Stimulated activated naive CD4-positive, alpha-beta T cell treated with Interleukin-2 at 50 U/mL for 16 hours (primary cell): ENCODE measurements at regions not wholly inside any gene's neighbourhood (a gene's known extent, or its start where the extent isn't known, plus 50 kb on each side); places are given as distances from the start of the nearest gene placed in this dataset.

Source experiments
- DNase-seq: peaks from one replicate; lab custom pipeline; 2025; lab: John Stamatoyannopoulos, UW

DNA sequence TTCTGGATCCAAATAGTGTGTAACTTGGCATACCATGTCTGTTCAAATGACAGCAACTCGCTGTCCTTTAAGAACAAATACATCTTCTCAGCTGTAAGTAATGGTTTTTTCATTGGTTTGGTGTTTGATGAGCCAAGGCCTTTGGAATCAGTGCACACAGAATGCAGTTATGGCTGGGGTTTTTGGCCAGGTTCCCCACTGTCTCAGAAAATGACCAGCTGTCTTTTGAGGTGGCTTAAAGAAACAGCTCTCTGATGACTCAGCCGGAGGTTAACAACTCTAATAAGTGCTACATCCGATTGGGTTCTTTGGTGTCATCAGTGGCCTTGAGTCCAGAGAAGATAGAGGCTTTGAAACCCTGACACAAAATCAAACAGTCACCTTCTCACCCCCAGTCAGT is 688.4 kb downstream of the REEP3 start:
- no peak for DNase-seq

DNA sequence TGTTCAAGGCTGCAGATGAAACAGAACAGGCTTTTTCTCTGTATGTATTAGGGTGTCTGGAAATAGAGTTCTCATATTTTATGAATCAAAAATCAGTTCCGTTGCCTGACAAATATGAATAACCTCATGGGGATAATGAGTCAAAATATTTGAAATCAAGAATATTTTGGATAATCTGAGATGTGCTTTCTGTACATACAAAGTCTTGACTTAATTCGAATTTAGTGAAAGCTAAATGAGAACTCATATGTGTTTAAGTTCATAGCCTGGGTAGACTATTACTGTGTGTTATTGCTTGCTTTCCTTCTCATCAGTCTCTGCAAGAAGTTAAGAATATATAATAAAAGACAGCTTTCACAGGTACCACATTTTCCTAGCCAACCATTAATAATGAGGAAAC is 689.0 kb downstream of the REEP3 start:
- DNase-seq: no peak

DNA sequence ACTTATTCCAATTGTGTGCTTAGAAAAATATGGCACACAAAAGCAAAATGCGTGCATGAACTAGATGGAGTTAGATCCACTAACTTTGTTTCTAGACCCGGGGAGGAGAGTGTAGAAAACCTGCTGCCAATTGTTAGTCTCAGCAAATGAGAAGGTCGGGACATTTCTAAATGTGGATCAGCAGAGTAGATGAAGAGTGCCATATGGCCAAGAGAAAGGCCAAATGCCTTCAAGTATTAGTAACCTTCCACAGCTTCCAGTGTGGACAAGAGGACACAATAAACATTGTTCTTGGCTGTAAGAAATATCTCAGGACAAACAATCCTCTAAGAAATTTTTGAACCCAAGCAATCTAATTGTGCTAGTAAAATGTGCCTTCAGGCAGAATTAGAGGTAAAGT is 690.3 kb downstream of the REEP3 start:
- no peak for DNase-seq

DNA sequence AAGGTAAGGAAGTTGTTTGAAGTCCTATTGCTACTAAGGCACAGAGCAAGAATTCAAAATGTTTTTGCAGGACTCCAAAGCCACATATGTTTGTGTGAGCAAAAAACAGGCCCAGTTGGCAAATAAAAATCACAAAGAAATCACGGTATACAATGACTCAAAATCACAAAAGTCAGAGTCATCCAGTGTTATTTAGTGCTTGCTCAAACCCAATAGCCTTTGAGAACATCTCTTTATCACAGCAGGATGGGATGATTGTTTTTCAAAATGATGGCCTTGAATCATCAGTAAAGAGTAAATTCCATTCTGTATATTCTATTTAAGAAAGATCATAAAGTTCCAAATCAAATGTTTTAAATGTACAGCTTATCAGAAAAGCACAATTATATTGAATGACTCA is 693.9 kb downstream of the REEP3 start:
- no peak for DNase-seq

DNA sequence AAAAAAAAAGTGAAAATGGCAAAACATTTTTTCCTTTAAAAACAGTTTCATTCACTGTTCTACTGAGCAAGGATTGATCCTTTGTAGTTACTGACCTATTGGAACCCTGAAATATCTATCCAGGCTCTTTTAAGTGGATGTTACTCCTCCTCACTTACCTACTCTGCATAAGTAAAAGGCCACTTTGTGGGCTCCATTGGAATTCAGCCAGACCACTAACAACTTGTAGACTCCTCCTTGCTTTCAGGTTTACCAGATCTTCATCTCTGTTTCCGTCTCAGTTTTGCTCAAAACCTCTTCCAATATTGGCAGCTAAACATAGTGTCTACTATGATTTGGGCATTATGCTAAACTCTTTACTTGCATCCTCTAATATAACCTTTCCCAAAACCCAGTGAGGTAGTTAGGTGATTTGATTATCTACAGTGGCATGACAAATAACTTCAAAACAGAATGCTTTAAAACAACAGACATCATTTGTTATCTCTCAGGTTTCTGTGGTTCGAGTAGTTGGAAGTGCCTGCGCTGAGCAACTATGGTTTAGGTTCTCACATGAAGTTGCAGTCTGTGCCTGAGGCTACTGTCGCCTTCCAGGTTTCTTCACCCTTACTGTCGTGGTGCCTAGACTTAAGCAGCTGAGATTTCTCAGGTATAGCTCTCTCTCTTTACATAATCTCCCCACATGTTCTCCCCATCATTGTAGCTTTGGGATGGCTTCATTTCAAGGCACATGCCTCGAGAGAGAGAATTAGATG is 698.2 kb downstream of the REEP3 start:
- no peak for DNase-seq

DNA sequence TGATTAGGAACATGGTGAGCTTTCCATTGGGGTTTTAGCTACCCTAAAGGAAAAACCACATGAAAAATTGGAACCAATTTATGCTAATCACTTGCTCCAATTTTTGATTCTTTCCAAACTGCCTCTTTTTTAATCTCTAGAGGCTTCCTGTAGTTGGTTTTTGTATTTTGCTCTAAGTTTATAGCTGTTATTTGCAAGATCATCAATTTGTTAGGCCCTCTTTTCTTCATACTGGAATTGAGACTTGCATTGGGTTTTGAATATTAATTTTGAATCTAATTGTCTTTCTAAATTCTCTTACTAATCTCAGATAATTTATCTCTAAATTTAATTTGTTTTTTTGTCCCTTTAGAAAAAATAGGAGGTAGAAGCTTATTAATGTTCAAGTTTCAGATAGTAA is 713.3 kb downstream of the REEP3 start:
- DNase-seq: no peak

DNA sequence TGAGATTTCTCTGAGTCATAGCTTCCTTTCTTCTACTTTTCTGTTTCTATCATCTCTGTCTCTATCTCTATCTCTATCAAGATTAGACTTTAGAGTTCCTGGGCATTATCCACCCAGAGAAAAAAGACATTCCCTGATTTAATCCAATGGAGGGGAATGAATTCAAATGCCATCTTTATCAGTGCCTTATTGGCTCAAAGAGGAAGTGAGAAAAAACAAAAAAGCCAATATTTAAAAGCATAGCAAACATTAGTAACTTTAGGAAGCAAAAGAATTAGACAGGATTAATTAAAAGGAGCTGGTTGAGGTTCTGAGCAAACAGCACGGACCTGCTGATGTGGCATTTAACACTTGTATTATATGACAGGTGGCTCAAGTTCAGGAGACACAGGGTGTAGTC is 736.5 kb downstream of the REEP3 start:
- no peak for DNase-seq

DNA sequence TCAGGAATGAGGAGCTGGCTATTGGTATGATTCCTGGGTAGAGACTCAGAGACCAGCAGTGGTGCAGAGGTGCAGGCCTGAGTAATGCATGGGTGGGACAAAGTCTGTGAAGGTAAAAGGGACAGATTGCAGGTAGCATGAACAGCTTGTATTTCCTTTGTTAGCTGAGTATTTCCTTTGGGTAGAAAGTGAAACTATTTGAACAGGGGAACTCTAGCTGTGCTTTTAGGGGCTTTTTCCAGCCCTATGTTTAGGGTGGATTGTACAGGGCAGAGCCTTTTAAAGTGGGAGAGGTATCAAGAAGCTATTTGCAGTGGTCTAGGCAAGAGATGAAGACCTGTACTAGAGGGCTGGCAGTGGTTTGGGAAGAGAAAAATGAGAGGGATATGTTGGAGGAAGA is 739.9 kb downstream of the REEP3 start:
- no peak for DNase-seq

DNA sequence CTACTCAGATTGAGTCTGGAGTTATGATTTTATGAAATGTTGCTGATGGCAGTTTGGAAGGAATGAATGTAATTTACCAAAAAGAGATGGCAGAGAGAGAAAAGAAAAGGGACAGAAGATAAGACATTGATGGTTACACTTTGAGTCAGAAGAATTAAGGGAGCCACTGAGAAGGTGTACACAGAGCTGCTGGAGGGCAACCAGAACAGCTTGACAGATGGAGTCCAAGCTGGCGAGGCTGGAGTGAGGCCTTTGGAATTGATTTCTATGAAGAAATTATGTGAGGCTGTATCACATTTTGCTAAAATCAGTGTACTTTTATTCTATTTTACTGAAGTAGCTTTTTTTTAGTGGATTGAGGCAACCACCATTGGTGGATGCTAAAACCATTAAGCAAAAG is 740.5 kb downstream of the REEP3 start:
- DNase-seq: no peak

DNA sequence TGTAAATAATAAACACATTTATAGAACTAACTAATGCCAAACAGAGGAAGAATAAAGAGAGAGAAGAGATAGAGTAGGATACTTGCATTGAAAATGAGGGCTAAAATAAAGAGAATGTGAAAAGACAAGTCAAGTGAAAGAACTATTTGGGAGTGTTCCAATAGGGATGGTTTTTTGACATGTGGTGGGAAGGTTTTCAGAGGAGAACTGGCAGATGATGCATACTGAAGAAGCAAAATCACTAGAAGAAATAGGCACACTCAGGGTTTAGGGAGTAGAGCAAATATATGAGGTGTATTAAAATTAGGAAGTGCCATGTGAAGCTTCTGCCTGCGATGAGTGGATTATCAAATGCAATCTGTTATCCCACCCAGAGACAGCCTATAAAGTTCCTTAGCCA is 744.8 kb downstream of the REEP3 start:
- no peak for DNase-seq

DNA sequence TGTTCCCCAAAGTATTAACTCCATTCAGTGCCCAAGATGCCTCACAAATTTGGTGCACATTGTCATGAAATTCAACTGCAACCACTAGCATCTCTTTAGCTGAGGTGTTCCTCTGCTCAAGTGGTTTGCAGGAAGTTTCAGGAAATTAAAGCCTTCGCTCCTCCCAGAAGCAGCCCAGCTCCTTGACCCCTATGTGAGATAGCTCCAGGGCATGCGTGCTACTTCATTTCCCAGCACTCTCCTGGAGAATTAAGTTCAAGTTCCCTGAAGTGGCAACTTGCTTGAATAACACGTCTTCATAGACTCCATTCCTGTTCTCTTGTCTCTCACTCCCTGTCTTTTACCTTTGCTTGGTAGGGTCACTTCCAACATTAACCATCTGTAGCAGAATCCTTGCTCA is 750.3 kb downstream of the REEP3 start:
- DNase-seq: no peak

DNA sequence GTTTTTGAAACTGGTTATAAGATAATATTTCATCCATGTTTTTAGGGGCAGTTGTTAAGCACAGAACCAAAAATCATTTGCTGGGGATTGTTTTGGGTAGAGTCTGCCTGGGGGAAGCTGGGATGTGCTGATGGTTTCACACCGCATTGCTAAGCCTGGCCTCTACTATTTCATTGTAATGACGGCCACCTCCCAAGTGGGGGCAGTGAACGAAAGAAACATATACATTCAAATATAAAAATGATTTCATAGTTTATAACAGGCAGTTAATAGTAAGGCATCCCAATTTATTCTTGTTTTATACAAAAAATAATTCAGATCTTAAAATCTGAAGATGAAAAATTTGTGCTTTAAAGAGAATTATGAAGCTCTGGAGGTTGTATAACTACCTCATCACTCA is 750.8 kb downstream of the REEP3 start:
- DNase-seq: no peak

DNA sequence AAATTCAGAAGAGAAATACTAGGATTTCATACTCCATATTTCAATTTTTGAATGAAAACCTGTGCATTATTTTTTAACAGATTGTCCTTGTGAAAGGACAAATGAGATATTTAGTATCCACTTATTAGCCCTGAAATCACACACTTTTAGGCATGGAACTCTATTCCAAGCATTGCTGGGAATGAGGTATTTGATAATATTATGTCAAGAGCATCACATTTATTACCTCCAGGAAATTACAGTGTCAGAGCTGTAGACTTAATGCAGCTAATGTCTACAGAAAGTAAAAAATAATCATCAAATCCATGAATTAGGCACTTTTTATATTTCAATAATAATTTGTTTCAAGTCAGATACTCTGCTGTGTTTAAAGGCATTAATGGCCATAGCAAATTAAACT is 753.8 kb downstream of the REEP3 start:
- DNase-seq: no peak

DNA sequence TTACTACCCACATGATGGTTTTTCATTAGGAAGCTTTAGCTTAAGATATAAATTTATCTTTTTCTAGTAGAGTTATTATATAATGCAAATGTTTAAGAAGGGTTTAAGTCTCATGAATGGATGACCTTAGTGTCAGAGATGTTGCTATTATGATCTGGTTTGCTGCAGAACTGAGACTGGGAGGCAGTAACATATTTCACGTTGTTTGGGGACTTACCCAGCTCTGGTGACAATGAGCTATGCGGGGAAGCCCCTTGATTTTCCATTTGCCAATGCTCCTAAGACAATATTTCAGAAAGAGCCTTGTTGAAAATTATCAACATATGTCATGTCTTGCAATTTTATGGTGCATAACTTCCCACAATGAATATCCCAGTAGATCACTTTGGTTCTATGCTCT is 754.6 kb downstream of the REEP3 start:
- no peak for DNase-seq

DNA sequence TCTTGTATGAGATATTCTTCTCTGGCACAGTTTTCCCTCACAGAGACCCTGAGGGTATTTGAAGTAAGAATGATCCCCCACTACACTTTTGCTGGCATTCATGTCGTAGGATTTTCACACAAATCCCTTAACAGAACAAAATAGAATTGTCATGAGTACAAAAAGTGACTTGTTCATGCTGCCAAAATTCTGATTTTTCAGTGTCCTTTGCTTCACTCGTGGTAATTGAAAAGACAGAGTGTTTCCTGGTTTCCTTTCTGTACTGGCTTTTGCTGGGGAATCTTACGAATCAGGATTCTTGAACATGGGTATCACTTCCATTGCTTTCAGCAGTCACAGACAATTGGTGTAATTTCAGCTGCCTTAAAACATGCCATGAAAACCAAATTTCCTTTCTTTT is 756.3 kb downstream of the REEP3 start:
- DNase-seq: no peak

DNA sequence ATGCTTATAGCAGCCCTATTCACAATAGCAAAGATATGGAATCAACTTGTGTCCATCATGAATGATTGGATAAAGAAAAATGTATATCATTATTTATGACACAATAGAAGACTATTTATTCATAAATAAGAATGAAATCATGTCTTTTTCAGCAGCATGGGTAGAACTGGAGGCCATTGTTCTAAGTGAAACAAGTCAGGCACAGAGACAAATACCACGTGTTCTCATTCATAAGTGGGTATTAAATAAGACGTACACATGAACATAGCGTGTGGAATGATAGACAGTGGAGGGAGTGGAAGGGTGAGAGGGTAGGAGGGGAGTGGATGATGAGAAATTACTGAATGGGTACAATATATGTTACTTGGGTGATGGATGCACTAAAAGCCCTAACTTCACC is 762.4 kb downstream of the REEP3 start:
- no peak for DNase-seq

DNA sequence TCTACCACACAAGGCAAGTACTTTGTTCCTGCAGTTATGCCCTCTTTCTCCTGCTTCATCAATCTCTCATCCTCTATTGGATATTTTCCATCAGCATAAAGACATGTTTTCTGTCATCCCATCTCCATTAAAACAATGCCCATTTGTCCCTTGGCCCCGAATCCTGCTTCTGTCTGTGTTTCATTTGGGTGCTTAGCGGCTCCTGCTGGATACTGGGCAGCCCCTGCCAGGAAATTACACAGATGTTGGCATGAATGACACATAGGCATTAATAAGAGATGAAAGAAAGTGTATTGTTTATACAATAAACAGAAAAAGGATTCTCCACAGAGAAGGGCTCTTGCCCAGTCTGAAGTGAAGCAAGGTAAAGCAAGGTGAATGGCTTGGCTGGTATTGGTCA is 765.3 kb downstream of the REEP3 start:
- DNase-seq: no peak

DNA sequence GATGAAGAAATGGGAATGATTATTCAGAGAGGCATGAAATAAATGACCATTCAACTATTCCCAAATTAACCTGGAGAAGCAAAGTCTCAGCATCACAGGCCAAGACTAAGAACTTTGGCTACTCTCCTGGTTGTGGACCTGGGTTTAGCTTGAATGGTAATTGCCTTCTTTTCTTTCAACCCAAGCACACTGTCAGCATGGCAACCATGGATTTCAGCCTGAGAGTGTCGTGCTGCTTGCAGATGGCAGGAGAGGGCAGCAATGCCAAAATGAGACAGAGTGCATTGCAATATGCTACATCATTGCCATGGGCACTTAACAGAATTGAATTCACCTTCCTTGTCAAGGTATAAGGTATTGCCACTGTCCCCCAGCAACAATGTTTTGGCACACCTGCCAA is 767.2 kb downstream of the REEP3 start:
- DNase-seq: no peak

DNA sequence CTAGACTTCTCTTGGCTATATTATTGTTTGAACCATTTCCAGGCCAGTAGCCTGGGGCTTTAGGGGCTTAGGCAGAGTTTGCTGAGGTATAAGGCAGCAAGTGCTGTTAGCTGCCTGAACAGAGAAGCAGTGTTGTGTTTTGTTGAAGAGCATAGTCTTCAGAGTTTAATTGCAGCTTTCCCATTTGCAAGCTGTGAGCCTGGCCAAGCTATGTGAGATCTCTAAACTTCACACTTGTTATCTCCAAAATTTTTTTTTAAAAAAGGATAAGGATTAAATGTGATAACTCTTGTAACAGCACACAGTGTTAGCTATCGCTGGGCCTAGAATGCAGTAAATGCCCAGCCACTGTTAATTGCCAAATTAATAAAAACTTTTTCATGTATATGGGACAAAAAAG is 782.4 kb downstream of the REEP3 start:
- no peak for DNase-seq

DNA sequence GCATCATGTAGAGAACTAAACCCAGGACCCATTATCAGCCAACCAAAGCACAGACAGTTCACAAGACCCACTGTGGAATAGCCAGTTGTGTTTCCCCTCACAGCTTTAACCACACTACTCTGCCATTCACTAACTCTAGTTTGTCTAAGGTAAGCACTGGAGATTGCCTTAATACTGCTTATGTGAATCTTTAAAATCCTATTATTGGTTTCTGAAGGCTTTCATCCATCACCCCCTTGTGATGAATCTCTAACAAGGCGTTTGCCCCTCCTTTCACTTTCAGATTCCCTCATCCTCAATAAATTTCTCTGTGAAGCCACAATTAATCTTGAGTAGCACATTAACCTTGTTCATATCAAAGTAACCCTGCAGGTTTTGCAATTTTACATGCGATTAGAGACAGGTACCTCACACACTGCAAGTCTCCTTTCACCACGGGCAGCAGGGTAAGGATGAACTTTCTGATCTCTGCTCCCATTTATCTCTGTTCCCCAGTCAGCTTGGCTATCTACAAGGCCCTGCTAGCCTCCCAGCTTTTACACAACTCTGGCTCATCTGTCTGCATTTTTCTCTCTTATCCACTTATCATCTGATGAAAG is 785.6 kb downstream of the REEP3 start:
- no peak for DNase-seq

DNA sequence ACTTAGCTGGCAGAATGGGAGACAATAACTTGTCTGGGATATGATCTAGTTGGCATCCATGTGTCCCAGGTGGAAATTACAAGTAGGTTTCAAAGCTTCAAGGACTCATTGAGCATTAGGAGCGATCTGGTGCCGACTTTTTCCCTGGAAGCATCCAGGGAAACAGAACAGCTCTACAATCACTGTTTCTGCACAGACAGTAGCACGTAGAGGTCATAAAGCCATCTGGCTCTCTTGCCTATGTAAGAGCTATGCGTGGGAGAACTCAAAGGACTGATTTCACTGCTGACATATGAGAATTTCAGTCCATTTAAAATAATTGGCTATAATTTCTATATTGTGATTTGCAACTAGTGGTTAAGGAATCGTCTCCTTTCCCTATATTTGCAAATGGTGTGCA is 791.7 kb downstream of the REEP3 start:
- no peak for DNase-seq

DNA sequence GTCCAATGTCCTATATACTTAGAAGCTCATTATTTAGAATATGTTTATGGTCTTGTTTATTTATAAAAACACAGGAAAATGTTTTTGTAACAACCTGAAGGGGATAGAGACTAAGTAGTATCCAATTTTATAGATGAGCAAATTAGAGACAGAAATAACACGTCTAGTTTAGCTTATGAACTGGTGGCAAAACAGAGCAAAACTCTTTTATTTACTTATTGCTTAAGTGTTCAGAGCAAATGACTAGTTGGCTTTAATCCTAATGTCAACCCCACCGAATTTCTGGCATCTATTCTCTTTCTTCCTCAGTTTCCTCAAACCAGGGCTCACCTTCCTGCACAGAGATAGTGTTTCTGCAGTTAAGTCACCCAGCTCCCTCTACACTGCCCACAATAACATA is 792.8 kb downstream of the REEP3 start:
- DNase-seq: no peak

DNA sequence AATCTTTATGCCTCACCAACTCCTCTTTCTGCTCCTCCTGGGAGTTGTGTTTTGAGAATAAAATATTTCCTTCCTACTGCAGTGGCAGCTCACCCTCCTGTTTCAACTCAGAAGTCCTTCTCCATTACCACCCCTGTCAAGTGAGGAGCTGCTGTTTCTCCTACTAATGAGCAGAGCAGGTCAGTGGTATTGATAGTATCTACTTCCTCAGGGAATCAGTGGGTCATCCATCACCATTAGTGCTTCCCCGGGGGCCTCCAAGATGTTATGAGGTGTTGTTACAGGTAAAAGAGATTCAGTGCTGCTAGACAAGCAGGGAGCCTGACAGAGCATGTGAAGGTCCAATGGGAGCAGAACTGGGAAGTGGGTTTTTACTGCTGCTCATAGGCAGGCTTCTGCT is 795.2 kb downstream of the REEP3 start:
- no peak for DNase-seq

DNA sequence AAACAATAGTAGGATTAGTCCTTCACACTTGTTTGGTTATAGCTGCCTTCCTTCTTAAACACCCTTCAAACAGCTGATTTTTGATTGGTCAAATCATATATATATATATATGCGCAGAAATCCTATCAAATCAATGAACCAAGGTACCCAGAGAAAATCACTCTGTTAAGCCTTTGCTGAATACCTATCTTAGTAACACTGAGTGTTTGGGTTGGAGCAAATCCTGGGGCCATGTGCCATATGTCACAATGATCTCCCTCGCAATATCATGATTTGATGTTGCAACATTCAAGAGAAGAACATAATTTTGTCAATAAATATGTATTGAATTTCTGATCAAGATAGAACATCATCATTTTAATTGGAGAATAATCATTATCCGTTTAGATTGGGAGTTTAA is 795.6 kb downstream of the REEP3 start:
- DNase-seq: no peak
